CD14-positive monocyte (primary cell): ENCODE measurements at regions not wholly inside any gene's neighbourhood (a gene's known extent, or its start where the extent isn't known, plus 50 kb on each side); places are given as distances from the start of the nearest gene placed in this dataset.

ENCODE experiments used
- DNase-seq, 3 donors: peaks; one replicate each; pipeline ENCODE4 v3.0.0-alpha.2; 2011 to 2022
- H2AFZ ChIP-seq: 2 replicates; pipeline ENCODE4 v1.6.0; 2012; ENCODE audit warnings: mild to moderate bottlenecking, low read depth, low read length, inconsistent platforms; ENCODE audit not compliant: insufficient read depth, poor library complexity, severe bottlenecking
- H3K27ac ChIP-seq, 2 donors: 1 replicate in 1 of 2; 2 replicates in 1 of 2; pipeline ENCODE4 v1.5.1; 2012 to 2013; ENCODE audit warnings: low read length in 2 of 2, control low read depth in 1 of 2, inconsistent platforms in 1 of 2, low read depth in 1 of 2, mild to moderate bottlenecking in 1 of 2
- H3K27me3 ChIP-seq, 2 donors: one replicate each; pipeline versions ENCODE4 v1.6.0 to v1.6.1; 2011 to 2013; ENCODE audit warnings: low read length in 2 of 2; ENCODE audit not compliant: control insufficient read depth in 2 of 2, insufficient read depth in 2 of 2
- H3K36me3 ChIP-seq, 2 donors: replicated peaks in 1 of 2; 1 replicate in 1 of 2; 2 replicates in 1 of 2; pipeline versions ENCODE4 v1.5.1 to v1.6.1; 2012 to 2013; ENCODE audit warnings: low read length in 2 of 2, control low read depth in 1 of 2, inconsistent platforms in 1 of 2, mild to moderate bottlenecking in 1 of 2; ENCODE audit not compliant: insufficient read depth in 2 of 2, control insufficient read depth in 1 of 2
- H3K4me1 ChIP-seq, 2 donors: 1 replicate in 1 of 2; 2 replicates in 1 of 2; pipeline versions ENCODE4 v1.5.1 to v1.6.1; 2012 to 2013; ENCODE audit warnings: low read length in 2 of 2, control low read depth in 1 of 2, inconsistent platforms in 1 of 2, mild to moderate bottlenecking in 1 of 2, moderate library complexity in 1 of 2; ENCODE audit not compliant: insufficient read depth in 2 of 2, control insufficient read depth in 1 of 2
- H3K4me2 ChIP-seq: replicated peaks from 2 replicates; pipeline ENCODE3; 2012; ENCODE audit warnings: low read length, moderate library complexity, mild to moderate bottlenecking; ENCODE audit not compliant: poor library complexity, severe bottlenecking; ENCODE audit errors: extremely low read depth
- H3K4me3 ChIP-seq, 3 experiments: fragments of 200-600 bp in 1 of 3; sonication (generic) in 1 of 3; replicated peaks in 1 of 3; 1 replicate in 2 of 3; 2 replicates in 1 of 3; pipeline ENCODE4 v1.5.1; 2011 to 2013; ENCODE audit warnings: low read length in 3 of 3, mild to moderate bottlenecking in 3 of 3, control low read depth in 2 of 3, low read depth in 2 of 3, inconsistent platforms in 1 of 3, moderate library complexity in 1 of 3
- H3K79me2 ChIP-seq: 2 replicates; pipeline ENCODE4 v1.6.0; 2012; ENCODE audit warnings: mild to moderate bottlenecking, control low read depth, inconsistent platforms, low read length, moderate library complexity; ENCODE audit not compliant: insufficient read depth
- H3K9ac ChIP-seq: 2 replicates; pipeline ENCODE4 v1.6.0; 2017; ENCODE audit warnings: low read length, mild to moderate bottlenecking; ENCODE audit not compliant: insufficient read depth, poor library complexity, severe bottlenecking
- H3K9me3 ChIP-seq, 2 donors: replicated peaks in 1 of 2; 1 replicate in 1 of 2; 2 replicates in 1 of 2; pipeline versions ENCODE4 v1.5.1 to v1.6.1; 2012 to 2013; ENCODE audit warnings: low read length in 2 of 2, control low read depth in 1 of 2; ENCODE audit not compliant: control insufficient read depth in 1 of 2, insufficient read depth in 1 of 2
- H4K20me1 ChIP-seq: 2 replicates; pipeline ENCODE4 v1.6.0; 2012; ENCODE audit warnings: mild to moderate bottlenecking, low read length, control low read depth, moderate library complexity; ENCODE audit not compliant: insufficient read depth
- H3K27ac Mint-ChIP-seq, 7 donors: one replicate each; pipeline ENCODE4 v1.8.0; 2020; ENCODE audit warnings: mild to moderate bottlenecking in 7 of 7, mixed read lengths in 7 of 7, moderate library complexity in 6 of 7, inconsistent platforms in 2 of 7
- H3K27me3 Mint-ChIP-seq, 3 donors: one replicate each; pipeline ENCODE4 v1.8.0; 2021 to 2022; ENCODE audit warnings: low read depth in 3 of 3, mild to moderate bottlenecking in 3 of 3, mixed read lengths in 3 of 3, moderate library complexity in 3 of 3, inconsistent platforms in 1 of 3
- H3K36me3 Mint-ChIP-seq, 2 donors: one replicate each; pipeline ENCODE4 v1.8.0; 2020; ENCODE audit warnings: mixed read lengths in 2 of 2, inconsistent platforms in 1 of 2, mild to moderate bottlenecking in 1 of 2
- H3K4me1 Mint-ChIP-seq: one replicate; pipeline ENCODE4 v1.8.0; 2020; ENCODE audit warnings: mild to moderate bottlenecking, mixed read lengths
- H3K4me3 Mint-ChIP-seq, 2 donors: one replicate each; pipeline ENCODE4 v1.8.0; 2020; ENCODE audit warnings: mild to moderate bottlenecking in 2 of 2, mixed read lengths in 2 of 2, moderate library complexity in 1 of 2
- H3K9me3 Mint-ChIP-seq, 7 donors: one replicate each; pipeline ENCODE4 v1.8.0; 2020 to 2022; ENCODE audit warnings: mixed read lengths in 7 of 7, mild to moderate bottlenecking in 6 of 7, moderate library complexity in 6 of 7, inconsistent platforms in 2 of 7
- WGBS: methylation state at CpG from one replicate; pipeline ENCODE4 v1.1.5; 2013; ENCODE audit warnings: missing lambda C conversion rate; ENCODE audit not compliant: insufficient coverage; 5-methylcytosine and 5-hydroxymethylcytosine counted together
- intact Hi-C, 2 donors: fragments of 100-400 bp; cut with micrococcal nuclease; formaldehyde crosslinking; loops; one replicate each; pipeline versions ENCODE4 v1.15.0 to v1.15.1; 2023
- TF ChIP-seq, protein P1 (sequence below): fragments of 200-600 bp; IDR thresholded peaks from one replicate; pipeline ENCODE4 v1.8.0; 2022; ENCODE audit warnings: antibody characterized with exemption, mild to moderate bottlenecking

DNA sequence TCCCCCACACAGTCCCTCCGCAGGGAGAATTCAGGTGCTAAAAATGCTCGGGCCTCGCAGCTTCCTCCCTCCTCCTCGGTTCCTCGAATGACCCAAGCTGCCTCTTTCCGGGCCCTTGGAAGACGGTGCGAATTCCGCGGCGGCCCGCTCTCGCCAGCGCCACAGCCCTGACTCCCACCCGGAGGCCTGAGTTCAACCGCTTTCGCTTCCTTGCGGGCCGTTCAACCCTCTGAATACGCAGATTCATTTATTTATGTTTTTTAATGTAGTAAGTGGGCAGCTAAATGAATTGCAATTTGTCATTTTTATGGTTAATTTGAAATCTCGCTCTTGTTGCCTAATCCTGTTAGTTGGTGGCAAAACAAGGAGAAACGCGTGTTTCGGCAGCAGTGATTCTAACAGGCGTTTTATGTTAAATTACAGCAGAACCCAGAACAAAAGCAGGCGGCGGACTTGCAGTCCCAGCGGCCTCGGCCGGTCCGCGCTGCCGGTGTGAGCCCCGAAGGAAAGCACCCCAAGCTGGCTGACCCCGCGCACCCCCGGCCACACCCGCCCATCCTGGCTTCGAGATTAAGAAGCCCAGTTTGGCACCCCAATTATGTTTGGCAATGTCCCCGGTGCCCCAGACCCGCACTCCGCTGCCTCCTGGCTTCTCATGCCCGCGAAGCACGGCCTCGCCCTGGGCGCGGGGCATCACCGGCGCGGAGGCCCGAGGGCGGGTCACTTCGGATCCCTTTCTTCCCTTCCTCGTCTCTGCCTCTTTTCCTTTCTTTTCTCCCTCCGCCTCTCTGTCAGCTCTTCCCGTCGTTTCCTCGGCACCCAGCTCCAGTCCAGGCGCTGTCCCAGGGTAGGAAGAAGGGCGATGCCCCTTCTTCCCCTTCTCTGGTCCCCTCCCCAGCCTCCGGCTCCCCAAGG lies 75.9 kb downstream of the INSIG1 start:
- H3K9ac ChIP-seq = no peak overlapping the region
- no peaks in the 10 kb centered on the region for H4K20me1 ChIP-seq
- Mint-ChIP-seq H3K4me3 (peak overlapping the region; percentile 86 to 96), H3K9me3 (peaks cover 0 to 33% (median 24%) of the 10 kb centered on the region in 7 donors), H3K27me3 (peaks cover 91 to 97% (median 92%) of the 10 kb centered on the region in 3 donors), H3K36me3 (peaks cover 18 to 25% of the 10 kb centered on the region in 2 donors), H3K4me1 (peaks cover 57% of the 10 kb centered on the region), H3K27ac (peak overlapping the region in 1 of 7 donors; percentile 50)
- 4% methylated on average over 53 of the region's 62 CpGs for WGBS
- intact Hi-C loops = no loop called here
- H2AFZ ChIP-seq = no peak overlapping the region
- no peak overlapping the region for H3K27ac ChIP-seq
- no peaks in the 10 kb centered on the region for H3K36me3 ChIP-seq
- no peak for DNase-seq
- peak overlapping the region in 2 of 3 experiments; percentile 22 to 68 for H3K4me3 ChIP-seq
- no peaks in the 10 kb centered on the region for H3K79me2 ChIP-seq
- H3K27me3 ChIP-seq = peaks cover 72 to 95% of the 10 kb centered on the region in 2 donors
- H3K4me1 ChIP-seq = peaks cover 54 to 71% of the 10 kb centered on the region in 2 donors
- peaks cover 6 to 57% of the 10 kb centered on the region in 2 donors for H3K9me3 ChIP-seq
- TF ChIP-seq, protein P1, sequence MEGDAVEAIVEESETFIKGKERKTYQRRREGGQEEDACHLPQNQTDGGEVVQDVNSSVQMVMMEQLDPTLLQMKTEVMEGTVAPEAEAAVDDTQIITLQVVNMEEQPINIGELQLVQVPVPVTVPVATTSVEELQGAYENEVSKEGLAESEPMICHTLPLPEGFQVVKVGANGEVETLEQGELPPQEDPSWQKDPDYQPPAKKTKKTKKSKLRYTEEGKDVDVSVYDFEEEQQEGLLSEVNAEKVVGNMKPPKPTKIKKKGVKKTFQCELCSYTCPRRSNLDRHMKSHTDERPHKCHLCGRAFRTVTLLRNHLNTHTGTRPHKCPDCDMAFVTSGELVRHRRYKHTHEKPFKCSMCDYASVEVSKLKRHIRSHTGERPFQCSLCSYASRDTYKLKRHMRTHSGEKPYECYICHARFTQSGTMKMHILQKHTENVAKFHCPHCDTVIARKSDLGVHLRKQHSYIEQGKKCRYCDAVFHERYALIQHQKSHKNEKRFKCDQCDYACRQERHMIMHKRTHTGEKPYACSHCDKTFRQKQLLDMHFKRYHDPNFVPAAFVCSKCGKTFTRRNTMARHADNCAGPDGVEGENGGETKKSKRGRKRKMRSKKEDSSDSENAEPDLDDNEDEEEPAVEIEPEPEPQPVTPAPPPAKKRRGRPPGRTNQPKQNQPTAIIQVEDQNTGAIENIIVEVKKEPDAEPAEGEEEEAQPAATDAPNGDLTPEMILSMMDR = no peak
- peak overlapping the region; percentile 69 for H3K4me2 ChIP-seq

- H3K4me1 Mint-ChIP-seq = peaks cover 64% of the 10 kb centered on the region
- H3K4me2 ChIP-seq = peak overlapping the region; percentile 69
Observed at GRCh38 chr7:155374276-155375252, 76.9 kb downstream of the INSIG1 start.

More at GRCh38 chr7:155374276-155375252, 76.9 kb downstream of the INSIG1 start:
- intact Hi-C loops = no loop called here
- peak in 1 of 3 donors; percentile 35 for DNase-seq
- TF ChIP-seq, protein P1 = no peak
- Mint-ChIP-seq H3K27ac (peak overlapping the region in 2 of 7 donors; percentile 3 to 33), H3K9me3 (peaks cover 0 to 34% (median 26%) of the 10 kb centered on the region in 7 donors), H3K36me3 (peaks cover 19 to 26% of the 10 kb centered on the region in 2 donors), H3K4me3 (peak overlapping the region; percentile 86 to 96), H3K27me3 (peaks cover 95 to 100% (median 96%) of the 10 kb centered on the region in 3 donors)
- no peak overlapping the region for H2AFZ ChIP-seq
- no peaks in the 10 kb centered on the region for H4K20me1 ChIP-seq
- H3K27ac ChIP-seq = no peak overlapping the region
- H3K36me3 ChIP-seq = no peaks in the 10 kb centered on the region
- H3K4me1 ChIP-seq = peaks cover 61 to 71% of the 10 kb centered on the region in 2 donors
- H3K4me3 ChIP-seq = peak overlapping the region in 1 of 3 experiments; percentile 68
- H3K27me3 ChIP-seq = peaks cover 80 to 97% of the 10 kb centered on the region in 2 donors
- no peaks in the 10 kb centered on the region for H3K79me2 ChIP-seq
- 2% methylated on average over 91 of the region's 110 CpGs for WGBS
- H3K9me3 ChIP-seq = peaks cover 6 to 59% of the 10 kb centered on the region in 2 donors
- no peak overlapping the region for H3K9ac ChIP-seq
